Spinal cord (tissue), 9 donors: ENCODE measurements at regions not wholly inside any gene's neighbourhood (a gene's known extent, or its start where the extent isn't known, plus 50 kb on each side); places are given as distances from the start of the nearest gene placed in this dataset.

Experiments
- DNase-seq, 6 donors: peaks; one replicate each; pipeline versions ENCODE4 v3.0.0 to v3.0.0-alpha.2; 2013 to 2015; ENCODE audit warnings: low spot score in 6 of 6, low read depth in 4 of 6
- H3K27ac ChIP-seq: one replicate; pipeline ENCODE4 v1.5.1; 2013; ENCODE audit warnings: low read depth, low read length, control low read depth
- H3K27me3 ChIP-seq: one replicate; pipeline ENCODE4 v1.6.1; 2013; ENCODE audit warnings: low read length; ENCODE audit not compliant: control insufficient read depth, insufficient read depth
- H3K36me3 ChIP-seq: one replicate; pipeline ENCODE4 v1.6.1; 2013; ENCODE audit warnings: low read length; ENCODE audit not compliant: control insufficient read depth, insufficient read depth
- H3K4me1 ChIP-seq: one replicate; pipeline ENCODE4 v1.6.1; 2013; ENCODE audit warnings: low read length; ENCODE audit not compliant: control insufficient read depth, insufficient read depth
- H3K4me3 ChIP-seq: one replicate; pipeline ENCODE4 v1.5.1; 2013; ENCODE audit warnings: low read depth, low read length, control low read depth
- H3K9me3 ChIP-seq: one replicate; pipeline ENCODE4 v1.6.1; 2013; ENCODE audit warnings: low read length; ENCODE audit not compliant: control insufficient read depth, insufficient read depth
- WGBS: methylation state at CpG from one replicate; pipeline ENCODE4 v1.1.5; 2013; ENCODE audit warnings: missing lambda C conversion rate; ENCODE audit not compliant: insufficient coverage; 5-methylcytosine and 5-hydroxymethylcytosine counted together
- donor health status: healthy.

GRCh38 chr2:76318848-76319360 lies 608.2 kb upstream of the GCFC2 start:
- Histone ChIP-seq H3K27me3 (no peaks in the 10 kb centered on the region), H3K4me1 (no peaks in the 10 kb centered on the region), H3K9me3 (no peaks in the 10 kb centered on the region), H3K4me3 (no peak overlapping the region), H3K27ac (no peak overlapping the region), H3K36me3 (no peaks in the 10 kb centered on the region)
- no CpG with 5 or more reads among the region's 4 CpGs for WGBS
- DNase-seq, result no peak

GRCh38 chr2:76316691-76317090 lies 606.0 kb upstream of the GCFC2 start:
- Histone ChIP-seq H3K27ac (no peak overlapping the region), H3K4me3 (no peak overlapping the region), H3K36me3 (no peaks in the 10 kb centered on the region), H3K27me3 (no peaks in the 10 kb centered on the region), H3K9me3 (no peaks in the 10 kb centered on the region), H3K4me1 (no peaks in the 10 kb centered on the region)
- WGBS, result 91% methylated on average over 6 of the region's 6 CpGs
- no peak for DNase-seq

GRCh38 chr2:76314271-76315020 lies 603.7 kb upstream of the GCFC2 start:
- Histone ChIP-seq H3K4me3 (no peak overlapping the region), H3K27ac (no peak overlapping the region), H3K36me3 (no peaks in the 10 kb centered on the region), H3K4me1 (no peaks in the 10 kb centered on the region), H3K9me3 (no peaks in the 10 kb centered on the region), H3K27me3 (no peaks in the 10 kb centered on the region)
- DNase-seq, result peak in 1 of 6 donors; percentile 16
- 100% methylated on average over 1 of the region's 3 CpGs for WGBS

- H3K27ac ChIP-seq, result no peak overlapping the region
- no peaks in the 10 kb centered on the region for H3K4me1 ChIP-seq
- no peaks in the 10 kb centered on the region for H3K36me3 ChIP-seq
- no peaks in the 10 kb centered on the region for H3K27me3 ChIP-seq
- H3K4me3 ChIP-seq, result no peak overlapping the region
- H3K9me3 ChIP-seq, result no peaks in the 10 kb centered on the region
- no CpG with 5 or more reads among the region's 4 CpGs for WGBS
- no peak for DNase-seq
Measured at GRCh38 chr2:76312236-76312635, 601.5 kb upstream of the GCFC2 start.

- Histone ChIP-seq H3K9me3 (no peaks in the 10 kb centered on the region), H3K36me3 (no peaks in the 10 kb centered on the region), H3K4me3 (no peak overlapping the region), H3K27me3 (no peaks in the 10 kb centered on the region), H3K27ac (no peak overlapping the region), H3K4me1 (no peaks in the 10 kb centered on the region)
- WGBS, result no CpG with 5 or more reads among the region's 4 CpGs
- no peak for DNase-seq
Measured at GRCh38 chr2:76311728-76312127, 601.0 kb upstream of the GCFC2 start.

GRCh38 chr2:76310894-76311633 lies 600.3 kb upstream of the GCFC2 start:
- WGBS, result 75% methylated on average over 1 of the region's 2 CpGs

GRCh38 chr2:76307495-76307894 lies 596.8 kb upstream of the GCFC2 start:
- Histone ChIP-seq H3K36me3 (no peaks in the 10 kb centered on the region), H3K27ac (no peak overlapping the region), H3K9me3 (no peaks in the 10 kb centered on the region), H3K27me3 (no peaks in the 10 kb centered on the region), H3K4me1 (no peaks in the 10 kb centered on the region), H3K4me3 (no peak overlapping the region)
- no peak for DNase-seq

More at GRCh38 chr2:76310894-76311633, 600.3 kb upstream of the GCFC2 start:
- DNase-seq, result peak in 2 of 6 donors; percentile 24 to 66
- no peaks in the 10 kb centered on the region for H3K36me3 ChIP-seq
- H3K9me3 ChIP-seq, result no peaks in the 10 kb centered on the region
- H3K27ac ChIP-seq, result no peak overlapping the region
- H3K4me1 ChIP-seq, result no peaks in the 10 kb centered on the region
- H3K4me3 ChIP-seq, result no peak overlapping the region
- no peaks in the 10 kb centered on the region for H3K27me3 ChIP-seq

- Histone ChIP-seq H3K9me3 (no peaks in the 10 kb centered on the region), H3K4me3 (no peak overlapping the region), H3K27ac (no peak overlapping the region), H3K27me3 (no peaks in the 10 kb centered on the region), H3K4me1 (no peaks in the 10 kb centered on the region), H3K36me3 (no peaks in the 10 kb centered on the region)
- no peak for DNase-seq
Measured at GRCh38 chr2:76298041-76298440, 587.3 kb upstream of the GCFC2 start.

GRCh38 chr2:76296438-76296837 lies 585.7 kb upstream of the GCFC2 start:
- Histone ChIP-seq H3K27ac (no peak overlapping the region), H3K4me3 (no peak overlapping the region), H3K36me3 (no peaks in the 10 kb centered on the region), H3K27me3 (no peaks in the 10 kb centered on the region), H3K4me1 (no peaks in the 10 kb centered on the region), H3K9me3 (no peaks in the 10 kb centered on the region)
- WGBS, result 100% methylated on average over 1 of the region's 3 CpGs
- DNase-seq, result no peak

GRCh38 chr2:76295762-76296161 lies 585.0 kb upstream of the GCFC2 start:
- Histone ChIP-seq H3K36me3 (no peaks in the 10 kb centered on the region), H3K9me3 (no peaks in the 10 kb centered on the region), H3K4me3 (no peak overlapping the region), H3K27ac (no peak overlapping the region), H3K27me3 (no peaks in the 10 kb centered on the region), H3K4me1 (no peaks in the 10 kb centered on the region)
- no peak for DNase-seq
